ENCODE measurements at regions not wholly inside any gene's neighbourhood (a gene's known extent, or its start where the extent isn't known, plus 50 kb on each side); places are given as distances from the start of the nearest gene placed in this dataset.

- TF ChIP-seq, protein P1, sequence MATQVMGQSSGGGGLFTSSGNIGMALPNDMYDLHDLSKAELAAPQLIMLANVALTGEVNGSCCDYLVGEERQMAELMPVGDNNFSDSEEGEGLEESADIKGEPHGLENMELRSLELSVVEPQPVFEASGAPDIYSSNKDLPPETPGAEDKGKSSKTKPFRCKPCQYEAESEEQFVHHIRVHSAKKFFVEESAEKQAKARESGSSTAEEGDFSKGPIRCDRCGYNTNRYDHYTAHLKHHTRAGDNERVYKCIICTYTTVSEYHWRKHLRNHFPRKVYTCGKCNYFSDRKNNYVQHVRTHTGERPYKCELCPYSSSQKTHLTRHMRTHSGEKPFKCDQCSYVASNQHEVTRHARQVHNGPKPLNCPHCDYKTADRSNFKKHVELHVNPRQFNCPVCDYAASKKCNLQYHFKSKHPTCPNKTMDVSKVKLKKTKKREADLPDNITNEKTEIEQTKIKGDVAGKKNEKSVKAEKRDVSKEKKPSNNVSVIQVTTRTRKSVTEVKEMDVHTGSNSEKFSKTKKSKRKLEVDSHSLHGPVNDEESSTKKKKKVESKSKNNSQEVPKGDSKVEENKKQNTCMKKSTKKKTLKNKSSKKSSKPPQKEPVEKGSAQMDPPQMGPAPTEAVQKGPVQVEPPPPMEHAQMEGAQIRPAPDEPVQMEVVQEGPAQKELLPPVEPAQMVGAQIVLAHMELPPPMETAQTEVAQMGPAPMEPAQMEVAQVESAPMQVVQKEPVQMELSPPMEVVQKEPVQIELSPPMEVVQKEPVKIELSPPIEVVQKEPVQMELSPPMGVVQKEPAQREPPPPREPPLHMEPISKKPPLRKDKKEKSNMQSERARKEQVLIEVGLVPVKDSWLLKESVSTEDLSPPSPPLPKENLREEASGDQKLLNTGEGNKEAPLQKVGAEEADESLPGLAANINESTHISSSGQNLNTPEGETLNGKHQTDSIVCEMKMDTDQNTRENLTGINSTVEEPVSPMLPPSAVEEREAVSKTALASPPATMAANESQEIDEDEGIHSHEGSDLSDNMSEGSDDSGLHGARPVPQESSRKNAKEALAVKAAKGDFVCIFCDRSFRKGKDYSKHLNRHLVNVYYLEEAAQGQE (IDR thresholded peaks at IDR 0.05), result peak; percentile 49
- TF ChIP-seq YY1 (IDR thresholded peaks at IDR 0.05) (peak; percentile 77), FOXA1 (IDR thresholded peaks at IDR 0.05) (peak; percentile 27), HNF4G (IDR thresholded peaks at IDR 0.05) (peak; percentile 36), TAF1 (conservative IDR thresholded peaks at IDR 0.05) (no peak), HNF4A (conservative IDR thresholded peaks at IDR 0.05) (peak; percentile 81 to 84), JUND (IDR thresholded peaks at IDR 0.05) (peak; percentile 84 to 86)
- TF ChIP-seq, protein P2, sequence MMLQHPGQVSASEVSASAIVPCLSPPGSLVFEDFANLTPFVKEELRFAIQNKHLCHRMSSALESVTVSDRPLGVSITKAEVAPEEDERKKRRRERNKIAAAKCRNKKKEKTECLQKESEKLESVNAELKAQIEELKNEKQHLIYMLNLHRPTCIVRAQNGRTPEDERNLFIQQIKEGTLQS (IDR thresholded peaks at IDR 0.05), result peak; percentile 92
Observed at GRCh38 chr17:70687421-70687820, 518.1 kb downstream of the KCNJ2 start (continued).

- TF ChIP-seq, protein P2 (IDR thresholded peaks at IDR 0.05), result peak; percentile 15
- TF ChIP-seq ZBTB33 (IDR thresholded peaks at IDR 0.05) (peak; percentile 25), RAD21 (IDR thresholded peaks at IDR 0.05) (no peak), FOXA2 (IDR thresholded peaks at IDR 0.05) (peak; percentile 7), JUND (IDR thresholded peaks at IDR 0.05) (peak; percentile 22 to 23), YY1 (IDR thresholded peaks at IDR 0.05) (peak; percentile 91), FOXA1 (IDR thresholded peaks at IDR 0.05) (no peak), RXRA (IDR thresholded peaks at IDR 0.05) (no peak), TAF1 (conservative IDR thresholded peaks at IDR 0.05) (no peak)
Observed at GRCh38 chr17:70691150-70691549, 521.8 kb downstream of the KCNJ2 start.

DNA sequence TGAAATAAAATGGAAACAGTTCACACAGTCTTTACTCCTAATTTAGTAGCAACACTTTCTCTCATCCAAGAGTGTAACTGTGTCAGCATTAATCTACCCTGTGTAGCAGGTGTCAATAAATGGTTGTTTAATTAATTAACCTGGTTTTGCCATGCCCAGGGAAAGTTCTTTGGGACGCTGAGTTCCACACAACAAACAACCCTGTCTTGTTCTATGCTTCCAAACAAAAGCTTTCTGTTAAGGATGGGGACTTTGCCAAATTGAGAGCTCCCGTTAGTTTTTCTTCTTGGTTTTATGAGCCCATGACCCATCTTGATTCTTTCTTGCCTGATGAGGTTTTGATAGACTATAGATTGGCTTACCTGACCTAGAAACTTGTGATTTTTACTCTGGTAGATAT, 530.1 kb downstream of the KCNJ2 start:
- no peak for DNase-seq (ENCODE audit: low spot score)
- H3K9ac ChIP-seq (ENCODE audit: low read depth in 1 of 2, low read length in 2 of 2), result no peak overlapping the region
- WGBS, result 71% methylated on average over 2 of the region's 2 CpGs
- TF ChIP-seq EGR1 (IDR thresholded peaks at IDR 0.05; ENCODE audit: low read depth in 2 of 2) (no peak), ZBTB33 (IDR thresholded peaks at IDR 0.05) (no peak), RXRA (IDR thresholded peaks at IDR 0.05) (no peak), HNF4G (IDR thresholded peaks at IDR 0.05) (no peak), CTCF (IDR thresholded peaks at IDR 0.05; ENCODE audit: low read depth, low read length, missing input control) (no peak), JUND (IDR thresholded peaks at IDR 0.05) (no peak), RAD21 (IDR thresholded peaks at IDR 0.05) (no peak), FOXA1 (IDR thresholded peaks at IDR 0.05) (no peak)
- TF ChIP-seq, protein P2 (IDR thresholded peaks at IDR 0.05), result no peak
- TF ChIP-seq, protein P1 (IDR thresholded peaks at IDR 0.05), result no peak

More at GRCh38 chr17:70691150-70691549, 521.8 kb downstream of the KCNJ2 start:
- Histone ChIP-seq H3K9ac (ENCODE audit: low read depth in 1 of 2, low read length in 2 of 2) (no peak overlapping the region), H3K27me3 (ENCODE audit: control insufficient read depth in 4 of 4, insufficient read depth in 4 of 4, low read length in 3 of 4) (no peaks in the 10 kb centered on the region), H3K36me3 (ENCODE audit: control insufficient read depth in 4 of 4, insufficient read depth in 3 of 4, low read depth in 1 of 4, low read length in 3 of 4) (no peaks in the 10 kb centered on the region), H3K27ac (ENCODE audit: low read depth in 1 of 2, low read length in 2 of 2) (peak overlapping the region; percentile 17 to 63), H3K4me3 (ENCODE audit: low read depth in 1 of 3, low read length in 3 of 3) (no peak overlapping the region), H3K4me1 (ENCODE audit: control insufficient read depth in 4 of 4, insufficient read depth in 4 of 4, low read length in 3 of 4) (peaks cover 3 to 13% (median 11%) of the 10 kb centered on the region in 4 donors), H3K9me3 (ENCODE audit: control insufficient read depth in 4 of 4, low read length in 3 of 4) (no peaks in the 10 kb centered on the region)
- WGBS, result 61% methylated on average over 2 of the region's 2 CpGs
- DNase-seq (ENCODE audit: low spot score), result no peak

More for the DNA sequence above, 530.1 kb downstream of the KCNJ2 start:
- Histone ChIP-seq H3K4me1 (ENCODE audit: control insufficient read depth in 4 of 4, insufficient read depth in 4 of 4, low read length in 3 of 4) (peaks cover 0 to 10% (median 4%) of the 10 kb centered on the region in 4 donors), H3K9me3 (ENCODE audit: control insufficient read depth in 4 of 4, low read length in 3 of 4) (no peaks in the 10 kb centered on the region), H3K36me3 (ENCODE audit: control insufficient read depth in 4 of 4, insufficient read depth in 3 of 4, low read depth in 1 of 4, low read length in 3 of 4) (no peaks in the 10 kb centered on the region), H3K27me3 (ENCODE audit: control insufficient read depth in 4 of 4, insufficient read depth in 4 of 4, low read length in 3 of 4) (peaks cover 0 to 2% (median 0%) of the 10 kb centered on the region in 4 donors), H3K27ac (ENCODE audit: low read depth in 1 of 2, low read length in 2 of 2) (no peak overlapping the region), H3K4me3 (ENCODE audit: low read depth in 1 of 3, low read length in 3 of 3) (no peak overlapping the region)

Data from liver (tissue), 8 donors.